ENCODE measurements at regions not wholly inside any gene's neighbourhood (a gene's known extent, or its start where the extent isn't known, plus 50 kb on each side); places are given as distances from the start of the nearest gene placed in this dataset.

DNA sequence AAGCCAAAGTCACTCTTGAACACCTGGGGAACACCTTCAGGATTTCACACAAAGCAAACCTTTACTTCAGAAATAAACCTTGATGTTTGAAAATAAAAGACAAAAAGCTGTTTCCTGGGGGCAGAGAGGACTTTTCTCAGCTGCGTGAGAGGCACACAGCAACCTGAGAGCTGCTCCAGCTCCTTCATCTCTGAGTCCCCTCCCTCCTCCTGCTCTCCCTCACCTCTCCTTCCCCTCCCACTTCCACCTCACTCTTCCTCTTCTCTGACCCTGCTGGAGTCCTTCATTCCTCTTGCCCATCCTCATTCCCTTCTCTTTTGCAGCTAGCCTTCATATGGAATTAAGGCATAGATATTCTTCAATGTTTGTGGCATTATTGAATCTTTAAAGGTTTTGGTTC, 208.4 kb downstream of the OMA1 start:
- ChIA-PET POLR2A (ENCODE audit: unreplicated experiment) (no interaction called here), CTCF (no interaction called here)
- H3K27me3 ChIP-seq (ENCODE audit: low read length), result peaks cover 23% of the 10 kb centered on the region; the same call in 1 of the 2 replicates
- H3K9me2 ChIP-seq (replicated peaks; ENCODE audit: low read length), result no peaks in the 10 kb centered on the region
- no peaks in the 10 kb centered on the region for H3K9me3 ChIP-seq (ENCODE audit: low read length)
- H4K20me1 ChIP-seq (ENCODE audit: low read length), result no peaks in the 10 kb centered on the region
- H3K4me2 ChIP-seq (ENCODE audit: low read length), result no peak overlapping the region
- DNase-seq (no peak), ATAC-seq (no peak)
- no peak overlapping the region for H3K27ac ChIP-seq (ENCODE audit: low read length)
- no TSS peak for BruUV-seq (replicated peaks)
- H3K9ac ChIP-seq (ENCODE audit: low read length), result no peak overlapping the region
- intact Hi-C loops (cut with micrococcal nuclease), result no loop called here
- H3F3A ChIP-seq (ENCODE audit: low read length, unreplicated experiment), result no peaks in the 10 kb centered on the region
- TF ChIP-seq, protein P1, sequence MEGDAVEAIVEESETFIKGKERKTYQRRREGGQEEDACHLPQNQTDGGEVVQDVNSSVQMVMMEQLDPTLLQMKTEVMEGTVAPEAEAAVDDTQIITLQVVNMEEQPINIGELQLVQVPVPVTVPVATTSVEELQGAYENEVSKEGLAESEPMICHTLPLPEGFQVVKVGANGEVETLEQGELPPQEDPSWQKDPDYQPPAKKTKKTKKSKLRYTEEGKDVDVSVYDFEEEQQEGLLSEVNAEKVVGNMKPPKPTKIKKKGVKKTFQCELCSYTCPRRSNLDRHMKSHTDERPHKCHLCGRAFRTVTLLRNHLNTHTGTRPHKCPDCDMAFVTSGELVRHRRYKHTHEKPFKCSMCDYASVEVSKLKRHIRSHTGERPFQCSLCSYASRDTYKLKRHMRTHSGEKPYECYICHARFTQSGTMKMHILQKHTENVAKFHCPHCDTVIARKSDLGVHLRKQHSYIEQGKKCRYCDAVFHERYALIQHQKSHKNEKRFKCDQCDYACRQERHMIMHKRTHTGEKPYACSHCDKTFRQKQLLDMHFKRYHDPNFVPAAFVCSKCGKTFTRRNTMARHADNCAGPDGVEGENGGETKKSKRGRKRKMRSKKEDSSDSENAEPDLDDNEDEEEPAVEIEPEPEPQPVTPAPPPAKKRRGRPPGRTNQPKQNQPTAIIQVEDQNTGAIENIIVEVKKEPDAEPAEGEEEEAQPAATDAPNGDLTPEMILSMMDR (conservative IDR thresholded peaks at IDR 0.05; ENCODE audit: low read depth, low read length), result no peak
- H3K4me1 ChIP-seq (ENCODE audit: insufficient read depth, low read length), result no peaks in the 10 kb centered on the region
- no peak overlapping the region for H2AFZ ChIP-seq (ENCODE audit: low read length)
- H3K4me3 ChIP-seq (ENCODE audit: low read length), result no peak overlapping the region
- no peaks in the 10 kb centered on the region for H3K36me3 ChIP-seq (ENCODE audit: low read depth, low read length)
- no peaks in the 10 kb centered on the region for H3K79me2 ChIP-seq (ENCODE audit: low read length)

DNA sequence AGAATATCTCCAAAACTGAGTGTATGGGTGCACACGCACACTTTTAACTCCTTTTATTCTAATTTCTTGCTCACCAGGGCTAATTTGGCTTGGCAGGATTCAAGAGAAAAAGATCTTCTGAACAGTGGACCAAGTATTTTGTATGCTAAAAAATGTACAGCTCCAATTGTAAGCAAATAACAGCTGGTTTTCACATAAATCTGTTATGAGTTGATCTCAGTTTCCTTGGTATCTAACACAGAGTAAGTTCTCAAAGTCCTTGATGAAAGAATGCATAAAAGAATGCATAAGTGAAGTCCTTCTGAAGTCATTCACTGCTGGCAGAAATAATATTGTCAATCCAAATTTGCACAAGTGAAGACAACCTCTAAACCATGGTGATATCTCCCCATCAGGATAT, 213.0 kb downstream of the OMA1 start:
- ATAC-seq (no peak), DNase-seq (no peak)
- Histone ChIP-seq H3K9ac (ENCODE audit: low read length) (no peak overlapping the region), H3K9me3 (ENCODE audit: low read length) (no peaks in the 10 kb centered on the region), H3K4me3 (ENCODE audit: low read length) (no peak overlapping the region), H3K4me1 (ENCODE audit: insufficient read depth, low read length) (no peaks in the 10 kb centered on the region), H3K27ac (ENCODE audit: low read length) (no peak overlapping the region), H3K36me3 (ENCODE audit: low read depth, low read length) (no peaks in the 10 kb centered on the region), H4K20me1 (ENCODE audit: low read length) (no peaks in the 10 kb centered on the region), H2AFZ (ENCODE audit: low read length) (no peak overlapping the region), H3K4me2 (ENCODE audit: low read length) (no peak overlapping the region), H3F3A (ENCODE audit: low read length, unreplicated experiment) (no peaks in the 10 kb centered on the region), H3K9me2 (replicated peaks; ENCODE audit: low read length) (no peaks in the 10 kb centered on the region), H3K79me2 (ENCODE audit: low read length) (no peaks in the 10 kb centered on the region), H3K27me3 (ENCODE audit: low read length) (no peaks in the 10 kb centered on the region)
- CTCF ChIA-PET, result no interaction called here
- BruUV-seq (replicated peaks), result no TSS peak
- POLR2A ChIA-PET (ENCODE audit: unreplicated experiment), result no interaction called here
- intact Hi-C loops (cut with micrococcal nuclease), result no loop called here
- TF ChIP-seq EZH2 (IDR thresholded peaks at IDR 0.05; ENCODE audit: low read length, unreplicated experiment) (no peak), EZH2phosphoT487 (IDR thresholded peaks at IDR 0.05; ENCODE audit: borderline replicate concordance, low read length) (no peak)
- TF ChIP-seq, protein P1 (conservative IDR thresholded peaks at IDR 0.05; ENCODE audit: low read depth, low read length), result no peak

DNA sequence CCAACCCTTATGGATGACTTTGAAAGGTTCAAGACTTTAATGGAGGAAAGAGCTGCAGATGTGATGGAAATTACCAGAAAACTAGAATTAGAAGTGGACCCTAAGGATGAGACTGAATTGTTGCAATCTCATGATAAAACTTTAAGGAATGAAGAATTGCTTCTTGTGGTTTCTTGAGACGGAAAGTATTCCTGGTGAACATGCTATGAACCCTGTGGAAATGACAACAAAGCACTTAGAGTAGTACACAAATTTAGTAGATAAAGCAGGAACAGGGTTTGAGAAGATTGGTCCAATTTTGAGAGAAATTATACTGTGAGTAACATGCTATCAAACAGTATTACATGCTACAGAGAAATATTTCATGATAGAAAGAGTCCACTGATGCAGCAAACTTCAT, 215.4 kb downstream of the OMA1 start:
- intact Hi-C loops (cut with micrococcal nuclease), result no loop called here
- no peaks in the 10 kb centered on the region for H3K9me2 ChIP-seq (replicated peaks; ENCODE audit: low read length)
- no peak for TF ChIP-seq EZH2 (IDR thresholded peaks at IDR 0.05; ENCODE audit: low read length, unreplicated experiment)
- no peak for TF ChIP-seq EZH2phosphoT487 (IDR thresholded peaks at IDR 0.05; ENCODE audit: borderline replicate concordance, low read length)
- TF ChIP-seq, protein P1 (conservative IDR thresholded peaks at IDR 0.05; ENCODE audit: low read depth, low read length), result no peak
- H3K79me2 ChIP-seq (ENCODE audit: low read length), result no peaks in the 10 kb centered on the region
- ATAC-seq (no peak), DNase-seq (no peak)
- H3K9me3 ChIP-seq (ENCODE audit: low read length), result no peaks in the 10 kb centered on the region
- no peak overlapping the region for H3K4me2 ChIP-seq (ENCODE audit: low read length)
- H3K9ac ChIP-seq (ENCODE audit: low read length), result no peak overlapping the region
- H3K36me3 ChIP-seq (ENCODE audit: low read depth, low read length), result no peaks in the 10 kb centered on the region
- no peaks in the 10 kb centered on the region for H4K20me1 ChIP-seq (ENCODE audit: low read length)
- ChIA-PET POLR2A (ENCODE audit: unreplicated experiment) (no interaction called here), CTCF (no interaction called here)
- no peaks in the 10 kb centered on the region for H3K27me3 ChIP-seq (ENCODE audit: low read length)
- no peak overlapping the region for H3K27ac ChIP-seq (ENCODE audit: low read length)
- no peak overlapping the region for H3K4me3 ChIP-seq (ENCODE audit: low read length)
- H2AFZ ChIP-seq (ENCODE audit: low read length), result no peak overlapping the region
- no peaks in the 10 kb centered on the region for H3F3A ChIP-seq (ENCODE audit: low read length, unreplicated experiment)
- no peaks in the 10 kb centered on the region for H3K4me1 ChIP-seq (ENCODE audit: insufficient read depth, low read length)
- no TSS peak for BruUV-seq (replicated peaks)

Measured in PC-3 (cell line).